ENCODE measurements at regions not wholly inside any gene's neighbourhood (a gene's known extent, or its start where the extent isn't known, plus 50 kb on each side); places are given as distances from the start of the nearest gene placed in this dataset.

- Histone ChIP-seq H2BK5ac (ENCODE audit: insufficient read length, low read length) (no peak overlapping the region), H3K14ac (ENCODE audit: insufficient read depth, low read length) (no peak overlapping the region), H3K23me2 (ENCODE audit: insufficient read length, low read depth, low read length, poor library complexity, severe bottlenecking) (no peaks in the 10 kb centered on the region), H2BK120ac (ENCODE audit: low read depth, low read length, poor library complexity, severe bottlenecking) (no peak overlapping the region), H4K20me1 (ENCODE audit: control insufficient read depth, insufficient read depth, insufficient read length) (no peaks in the 10 kb centered on the region), H3K56ac (ENCODE audit: insufficient read length, low read depth, low read length) (no peak overlapping the region), H3K4me1 (ENCODE audit: insufficient read depth, low read length) (no peaks in the 10 kb centered on the region), H2AFZ (ENCODE audit: low read length) (no peak overlapping the region), H2BK20ac (ENCODE audit: low read depth, low read length, poor library complexity, severe bottlenecking) (no peak overlapping the region), H3K23ac (ENCODE audit: insufficient read length, low read depth, low read length) (no peak overlapping the region), H4K91ac (ENCODE audit: insufficient read length, low read depth, low read length) (no peak overlapping the region), H2BK15ac (ENCODE audit: low read depth, low read length) (no peak overlapping the region), H3K4ac (ENCODE audit: low read depth, low read length) (no peak overlapping the region), H3T11ph (ENCODE audit: low read length) (no peak overlapping the region), H3K4me2 (ENCODE audit: insufficient read depth, insufficient read length, low read length) (no peak overlapping the region), H3K18ac (ENCODE audit: insufficient read length, low read depth, low read length) (no peak overlapping the region), H2AK5ac (ENCODE audit: insufficient read length, low read length) (no peak overlapping the region), H2BK12ac (ENCODE audit: insufficient read length, low read depth, low read length) (no peak overlapping the region), H3K9ac (ENCODE audit: extremely low read depth, insufficient read length, low read length) (no peak overlapping the region), H3K27ac (ENCODE audit: insufficient read length, low read depth, low read length) (no peak overlapping the region), H4K8ac (replicated peaks; ENCODE audit: insufficient read length, low read depth, low read length) (no peak overlapping the region), H3K9me3 (ENCODE audit: control insufficient read depth, low read depth, low read length) (no peaks in the 10 kb centered on the region), H3K79me1 (ENCODE audit: insufficient read depth, low read depth, low read length, poor library complexity, severe bottlenecking) (no peaks in the 10 kb centered on the region), H3K27me3 (ENCODE audit: insufficient read depth, low read length) (no peaks in the 10 kb centered on the region), H4K5ac (ENCODE audit: insufficient read length, low read depth, low read length) (no peak overlapping the region), H3K79me2 (ENCODE audit: insufficient read depth, low read length) (no peaks in the 10 kb centered on the region)
- no peak for TF ChIP-seq CTCF (conservative IDR thresholded peaks at IDR 0.05)
- peak overlapping the region in 1 of 3 experiments; percentile 35; a peak in 1 of 7 replicates for H3K27ac Mint-ChIP-seq
- no CpG with 5 or more reads among the region's 5 CpGs for WGBS (ENCODE audit: extremely low coverage, insufficient read length, low lambda C conversion rate)
- no peaks in the 10 kb centered on the region for H3K27me3 Mint-ChIP-seq (ENCODE audit: low read depth)
- DNase-seq: no peak
- H3K4me1 Mint-ChIP-seq: no peaks in the 10 kb centered on the region
- H3K9me3 Mint-ChIP-seq: peaks cover 0 to 6% of the 10 kb centered on the region in 2 experiments; a peak in 3 of 5 replicates
- no peak overlapping the region for H3K4me3 Mint-ChIP-seq
- no peaks in the 10 kb centered on the region; a peak in 1 of 7 replicates for H3K36me3 Mint-ChIP-seq (ENCODE audit: insufficient read depth in 1 of 3, low read depth in 3 of 3)
Observed at GRCh38 chr6:153328194-153328593, 197.1 kb upstream of the RGS17 start.
